ENCODE measurements at regions not wholly inside any gene's neighbourhood (a gene's known extent, or its start where the extent isn't known, plus 50 kb on each side); places are given as distances from the start of the nearest gene placed in this dataset.

GRCh38 chr17:72587773-72588511, 467.1 kb downstream of the SOX9 start:
- Histone ChIP-seq H4K20me1 (replicated peaks; ENCODE audit: control insufficient read depth, extremely low read depth, insufficient read depth, low read length) (no peaks in the 10 kb centered on the region), H2AFZ (ENCODE audit: low read depth, low read length) (no peak overlapping the region), H3K4me1 (ENCODE audit: control insufficient read depth, extremely low read depth, insufficient read depth, low read length) (peaks cover 4% of the 10 kb centered on the region), H3K9me1 (replicated peaks; ENCODE audit: control insufficient read depth, extremely low read depth, insufficient read depth, low read length) (no peaks in the 10 kb centered on the region), H3K4me3 (replicated peaks in 1 of 3; ENCODE audit: insufficient read depth in 1 of 3, low read depth in 1 of 3, low read length in 3 of 3) (no peak overlapping the region), H3K9me3 (replicated peaks; ENCODE audit: control insufficient read depth, insufficient read depth, low read length) (no peaks in the 10 kb centered on the region), H3K79me2 (ENCODE audit: control insufficient read depth, insufficient read depth, low read length) (no peaks in the 10 kb centered on the region), H3K27ac (ENCODE audit: insufficient read depth, low read depth, low read length) (no peak overlapping the region), H3K4me2 (ENCODE audit: insufficient read depth, low read length) (no peak overlapping the region), H3K27me3 (ENCODE audit: control insufficient read depth in 2 of 2, insufficient read depth in 2 of 2, low read length in 2 of 2) (peaks cover 7 to 10% of the 10 kb centered on the region in 2 experiments), H3K9ac (replicated peaks; ENCODE audit: extremely low read depth, insufficient read depth, low read length) (no peak overlapping the region), H3K36me3 (ENCODE audit: control insufficient read depth in 2 of 2, extremely low read depth in 1 of 2, insufficient read depth in 2 of 2, low read length in 2 of 2) (no peaks in the 10 kb centered on the region)
- TF ChIP-seq MAX (IDR thresholded peaks at IDR 0.05; ENCODE audit: insufficient read depth, insufficient read length) (no peak), FOS (IDR thresholded peaks at IDR 0.05; ENCODE audit: borderline replicate concordance, insufficient read depth, low read length) (no peak), POLR2AphosphoS5 (IDR thresholded peaks at IDR 0.05; ENCODE audit: insufficient read depth, low read depth, low read length) (no peak), EZH2 (IDR thresholded peaks at IDR 0.05; ENCODE audit: borderline replicate concordance, low read depth, low read length, severe bottlenecking) (no peak)
- ChIA-PET CTCF (interaction anchor here (2.8 kb wide), 1 partner anchor 31 kb away, joined by 13 read pairs; no protein-coding TSS in a partner anchor), POLR2A (no interaction called here)
- intact Hi-C loops (cut with micrococcal nuclease) = no loop called here
- DNase-seq (ENCODE audit: low read depth, low spot score) (no peak), FAIRE-seq (no peak)
- BruUV-seq (replicated peaks) = no TSS peak
- dilution Hi-C loops (cut with MboI; ENCODE audit: extremely low pct_ligation_motif_present, low sequenced_read_pairs) = no loop called here

- CTCF ChIA-PET = interaction anchor here (2.8 kb wide), 1 partner anchor 32 kb away, joined by 13 read pairs; no protein-coding TSS in a partner anchor
Observed at GRCh38 chr17:72588561-72588960, 467.7 kb downstream of the SOX9 start.

More at GRCh38 chr17:72588561-72588960, 467.7 kb downstream of the SOX9 start:
- DNase-seq (ENCODE audit: low read depth, low spot score) = no peak
- no peaks in the 10 kb centered on the region for H4K20me1 ChIP-seq (replicated peaks; ENCODE audit: control insufficient read depth, extremely low read depth, insufficient read depth, low read length)
- dilution Hi-C loops (cut with MboI; ENCODE audit: extremely low pct_ligation_motif_present, low sequenced_read_pairs) (no loop called here), intact Hi-C loops (cut with micrococcal nuclease) (no loop called here)
- no peak for FAIRE-seq
- no peak overlapping the region for H3K4me2 ChIP-seq (ENCODE audit: insufficient read depth, low read length)
- no peak overlapping the region for H3K4me3 ChIP-seq (replicated peaks in 1 of 3; ENCODE audit: insufficient read depth in 1 of 3, low read depth in 1 of 3, low read length in 3 of 3)
- H3K9ac ChIP-seq (replicated peaks; ENCODE audit: extremely low read depth, insufficient read depth, low read length) = no peak overlapping the region
- BruUV-seq (replicated peaks) = no TSS peak
- TF ChIP-seq POLR2A (IDR thresholded peaks at IDR 0.05; ENCODE audit: low read depth, low read length) (no peak), JUN (IDR thresholded peaks at IDR 0.05; ENCODE audit: borderline replicate concordance, insufficient read depth, insufficient read length, low read depth) (no peak), MAX (IDR thresholded peaks at IDR 0.05; ENCODE audit: insufficient read depth, insufficient read length) (no peak), POLR2AphosphoS5 (IDR thresholded peaks at IDR 0.05; ENCODE audit: insufficient read depth, low read depth, low read length) (no peak), MYC (IDR thresholded peaks at IDR 0.05; ENCODE audit: low read depth, low read length) (no peak)
- peaks cover 7 to 10% of the 10 kb centered on the region in 2 experiments for H3K27me3 ChIP-seq (ENCODE audit: control insufficient read depth in 2 of 2, insufficient read depth in 2 of 2, low read length in 2 of 2)
- no peaks in the 10 kb centered on the region for H3K79me2 ChIP-seq (ENCODE audit: control insufficient read depth, insufficient read depth, low read length)
- POLR2A ChIA-PET = no interaction called here
- peaks cover 4% of the 10 kb centered on the region for H3K4me1 ChIP-seq (ENCODE audit: control insufficient read depth, extremely low read depth, insufficient read depth, low read length)
- no peak overlapping the region for H2AFZ ChIP-seq (ENCODE audit: low read depth, low read length)
- no peaks in the 10 kb centered on the region for H3K36me3 ChIP-seq (ENCODE audit: control insufficient read depth in 2 of 2, extremely low read depth in 1 of 2, insufficient read depth in 2 of 2, low read length in 2 of 2)
- H3K27ac ChIP-seq (ENCODE audit: insufficient read depth, low read depth, low read length) = no peak overlapping the region
- no peaks in the 10 kb centered on the region for H3K9me3 ChIP-seq (replicated peaks; ENCODE audit: control insufficient read depth, insufficient read depth, low read length)
- H3K9me1 ChIP-seq (replicated peaks; ENCODE audit: control insufficient read depth, extremely low read depth, insufficient read depth, low read length) = no peaks in the 10 kb centered on the region
